ENCODE measurements at regions not wholly inside any gene's neighbourhood (a gene's known extent, or its start where the extent isn't known, plus 50 kb on each side); places are given as distances from the start of the nearest gene placed in this dataset.

- Histone ChIP-seq H3K79me2 (ENCODE audit: insufficient read depth, low read length) (no peaks in the 10 kb centered on the region), H3K23me2 (ENCODE audit: insufficient read length, low read depth, low read length, poor library complexity, severe bottlenecking) (no peaks in the 10 kb centered on the region), H3K14ac (ENCODE audit: insufficient read depth, low read length) (no peak overlapping the region), H2AFZ (ENCODE audit: low read length) (no peak overlapping the region), H3K4me1 (ENCODE audit: insufficient read depth, low read length) (no peaks in the 10 kb centered on the region), H2BK20ac (ENCODE audit: low read depth, low read length, poor library complexity, severe bottlenecking) (no peak overlapping the region), H2BK12ac (ENCODE audit: insufficient read length, low read depth, low read length) (no peak overlapping the region), H4K91ac (ENCODE audit: insufficient read length, low read depth, low read length) (no peak overlapping the region), H3K4ac (ENCODE audit: low read depth, low read length) (no peak overlapping the region), H3K56ac (ENCODE audit: insufficient read length, low read depth, low read length) (no peak overlapping the region), H3T11ph (ENCODE audit: low read length) (no peak overlapping the region), H4K5ac (ENCODE audit: insufficient read length, low read depth, low read length) (no peak overlapping the region), H3K4me2 (ENCODE audit: insufficient read depth, insufficient read length, low read length) (no peak overlapping the region), H3K23ac (ENCODE audit: insufficient read length, low read depth, low read length) (no peak overlapping the region), H3K27ac (ENCODE audit: insufficient read length, low read depth, low read length) (no peak overlapping the region), H3K79me1 (ENCODE audit: insufficient read depth, low read depth, low read length, poor library complexity, severe bottlenecking) (no peaks in the 10 kb centered on the region), H2BK5ac (ENCODE audit: insufficient read length, low read length) (no peak overlapping the region), H2BK15ac (ENCODE audit: low read depth, low read length) (no peak overlapping the region), H3K9me3 (ENCODE audit: control insufficient read depth, low read depth, low read length) (no peaks in the 10 kb centered on the region), H3K27me3 (ENCODE audit: insufficient read depth, low read length) (no peaks in the 10 kb centered on the region), H4K20me1 (ENCODE audit: control insufficient read depth, insufficient read depth, insufficient read length) (no peaks in the 10 kb centered on the region), H3K18ac (ENCODE audit: insufficient read length, low read depth, low read length) (no peak overlapping the region), H2BK120ac (ENCODE audit: low read depth, low read length, poor library complexity, severe bottlenecking) (no peak overlapping the region), H4K8ac (replicated peaks; ENCODE audit: insufficient read length, low read depth, low read length) (no peak overlapping the region), H2AK5ac (ENCODE audit: insufficient read length, low read length) (no peak overlapping the region), H3K9ac (ENCODE audit: extremely low read depth, insufficient read length, low read length) (no peak overlapping the region)
- TF ChIP-seq CTCF (conservative IDR thresholded peaks at IDR 0.05): no peak
- DNase-seq: no peak
- H3K27ac Mint-ChIP-seq: no peak overlapping the region
- H3K27me3 Mint-ChIP-seq (ENCODE audit: low read depth): no peaks in the 10 kb centered on the region
- H3K4me3 Mint-ChIP-seq: no peak overlapping the region
- WGBS (ENCODE audit: extremely low coverage, insufficient read length, low lambda C conversion rate): no CpG with 5 or more reads among the region's 1 CpG
- no peaks in the 10 kb centered on the region; a peak in 1 of 5 replicates for H3K9me3 Mint-ChIP-seq
- no peaks in the 10 kb centered on the region; a peak in 1 of 7 replicates for H3K36me3 Mint-ChIP-seq (ENCODE audit: insufficient read depth in 1 of 3, low read depth in 3 of 3)
- H3K4me1 Mint-ChIP-seq: no peaks in the 10 kb centered on the region
Measured at GRCh38 chr5:39726467-39726866, 301.7 kb upstream of the DAB2 start.

All from H9 (cell line).